ENCODE measurements at regions not wholly inside any gene's neighbourhood (a gene's known extent, or its start where the extent isn't known, plus 50 kb on each side); places are given as distances from the start of the nearest gene placed in this dataset.

- Mint-ChIP-seq H3K27me3 (ENCODE audit: unreplicated experiment) (peaks cover 2% of the 10 kb centered on the region), H3K4me1 (ENCODE audit: unreplicated experiment) (peaks cover 4% of the 10 kb centered on the region), H3K9me3 (ENCODE audit: unreplicated experiment) (no peaks in the 10 kb centered on the region), H3K36me3 (ENCODE audit: low read depth, unreplicated experiment) (no peaks in the 10 kb centered on the region), H3K27ac (ENCODE audit: unreplicated experiment) (no peak overlapping the region), H3K4me3 (ENCODE audit: unreplicated experiment) (no peak overlapping the region)
- no peak for DNase-seq (ENCODE audit: low spot score)
- TF ChIP-seq CTCF (IDR thresholded peaks at IDR 0.05; ENCODE audit: unreplicated experiment) = no peak
Observed at GRCh38 chr5:136769093-136769492, 403.7 kb upstream of the TRPC7 start.

- peaks cover 4% of the 10 kb centered on the region for H3K4me1 Mint-ChIP-seq (ENCODE audit: unreplicated experiment)
- no peak for DNase-seq (ENCODE audit: low spot score)
- H3K4me3 Mint-ChIP-seq (ENCODE audit: unreplicated experiment) = no peak overlapping the region
- H3K9me3 Mint-ChIP-seq (ENCODE audit: unreplicated experiment) = no peaks in the 10 kb centered on the region
- no peak for TF ChIP-seq CTCF (IDR thresholded peaks at IDR 0.05; ENCODE audit: unreplicated experiment)
- no peak overlapping the region for H3K27ac Mint-ChIP-seq (ENCODE audit: unreplicated experiment)
- peaks cover 2% of the 10 kb centered on the region for H3K27me3 Mint-ChIP-seq (ENCODE audit: unreplicated experiment)
- H3K36me3 Mint-ChIP-seq (ENCODE audit: low read depth, unreplicated experiment) = no peaks in the 10 kb centered on the region
Observed at GRCh38 chr5:136768457-136768856, 403.1 kb upstream of the TRPC7 start.

GRCh38 chr5:136766456-136766855 is 401.1 kb upstream of the TRPC7 start:
- H3K4me3 Mint-ChIP-seq (ENCODE audit: unreplicated experiment) = no peak overlapping the region
- H3K4me1 Mint-ChIP-seq (ENCODE audit: unreplicated experiment) = peaks cover 4% of the 10 kb centered on the region
- H3K27me3 Mint-ChIP-seq (ENCODE audit: unreplicated experiment) = peaks cover 5% of the 10 kb centered on the region
- TF ChIP-seq CTCF (IDR thresholded peaks at IDR 0.05; ENCODE audit: unreplicated experiment) = no peak
- no peak overlapping the region for H3K27ac Mint-ChIP-seq (ENCODE audit: unreplicated experiment)
- no peaks in the 10 kb centered on the region for H3K36me3 Mint-ChIP-seq (ENCODE audit: low read depth, unreplicated experiment)
- no peak for DNase-seq (ENCODE audit: low spot score)
- no peaks in the 10 kb centered on the region for H3K9me3 Mint-ChIP-seq (ENCODE audit: unreplicated experiment)

GRCh38 chr5:136764601-136765000 is 399.3 kb upstream of the TRPC7 start:
- no peaks in the 10 kb centered on the region for H3K4me1 Mint-ChIP-seq (ENCODE audit: unreplicated experiment)
- TF ChIP-seq CTCF (IDR thresholded peaks at IDR 0.05; ENCODE audit: unreplicated experiment) = no peak
- H3K4me3 Mint-ChIP-seq (ENCODE audit: unreplicated experiment) = no peak overlapping the region
- no peaks in the 10 kb centered on the region for H3K36me3 Mint-ChIP-seq (ENCODE audit: low read depth, unreplicated experiment)
- H3K27me3 Mint-ChIP-seq (ENCODE audit: unreplicated experiment) = peaks cover 5% of the 10 kb centered on the region
- no peak overlapping the region for H3K27ac Mint-ChIP-seq (ENCODE audit: unreplicated experiment)
- no peak for DNase-seq (ENCODE audit: low spot score)
- H3K9me3 Mint-ChIP-seq (ENCODE audit: unreplicated experiment) = no peaks in the 10 kb centered on the region

- Mint-ChIP-seq H3K4me3 (ENCODE audit: unreplicated experiment) (no peak overlapping the region), H3K27me3 (ENCODE audit: unreplicated experiment) (peaks cover 2% of the 10 kb centered on the region), H3K36me3 (ENCODE audit: low read depth, unreplicated experiment) (no peaks in the 10 kb centered on the region), H3K4me1 (ENCODE audit: unreplicated experiment) (no peaks in the 10 kb centered on the region), H3K9me3 (ENCODE audit: unreplicated experiment) (no peaks in the 10 kb centered on the region), H3K27ac (ENCODE audit: unreplicated experiment) (no peak overlapping the region)
- DNase-seq (ENCODE audit: low spot score) = no peak
- no peak for TF ChIP-seq CTCF (IDR thresholded peaks at IDR 0.05; ENCODE audit: unreplicated experiment)
Observed at GRCh38 chr5:136763548-136763947, 398.2 kb upstream of the TRPC7 start.
